GM12892 (cell line): ENCODE measurements at regions not wholly inside any gene's neighbourhood (a gene's known extent, or its start where the extent isn't known, plus 50 kb on each side); places are given as distances from the start of the nearest gene placed in this dataset.

Experiments
- POLR2A ChIP-seq: IDR thresholded peaks from 2 replicates; pipeline ENCODE4 v1.6.1; 2011; ENCODE audit warnings: low read depth, low read length, control low read depth
- POLR2AphosphoS5 ChIP-seq: IDR thresholded peaks from 2 replicates; pipeline ENCODE4 v1.6.1; 2011; ENCODE audit warnings: low read depth, low read length, control low read depth

DNA sequence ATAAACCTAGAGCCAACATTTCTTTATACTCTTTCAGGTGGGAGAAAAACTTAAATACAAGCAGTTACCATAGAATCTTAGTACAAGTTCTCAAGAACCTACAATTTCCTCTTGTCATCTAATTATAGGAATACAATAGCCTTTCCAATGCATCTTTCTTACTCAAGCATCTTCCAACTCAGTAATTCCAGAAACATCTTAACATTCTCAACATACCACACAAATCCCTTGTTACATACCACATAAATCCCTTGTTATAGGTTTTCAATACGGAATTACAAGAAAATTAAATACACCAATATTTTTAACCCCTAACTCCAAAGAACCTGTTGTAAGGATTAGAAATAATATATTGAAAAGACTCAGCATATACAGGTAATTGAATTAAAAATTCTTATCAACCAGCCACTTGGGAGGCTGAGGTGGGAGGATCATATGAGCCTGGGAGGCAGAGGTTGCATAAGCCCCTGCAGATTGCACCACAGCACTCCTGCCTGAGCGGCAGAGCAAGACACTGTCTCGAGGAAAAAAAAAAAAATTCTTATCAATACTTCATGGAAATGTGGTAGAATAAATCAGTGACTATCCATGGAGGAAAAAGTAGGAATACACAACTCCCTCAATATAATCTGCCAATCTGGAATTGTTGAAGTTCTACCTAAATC is 127.5 kb upstream of the CCDC28A start:
- TF ChIP-seq POLR2A (no peak), POLR2AphosphoS5 (no peak)
